ENCODE measurements at regions not wholly inside any gene's neighbourhood (a gene's known extent, or its start where the extent isn't known, plus 50 kb on each side); places are given as distances from the start of the nearest gene placed in this dataset.

- Mint-ChIP-seq H3K4me1 (peaks cover 7% of the 10 kb centered on the region), H3K4me3 (no peak overlapping the region), H3K36me3 (ENCODE audit: low read depth) (no peaks in the 10 kb centered on the region), H3K9me3 (peaks cover 5% of the 10 kb centered on the region), H3K27ac (no peak overlapping the region), H3K27me3 (no peaks in the 10 kb centered on the region)
- no peak for ATAC-seq (replicated peaks)
Observed at GRCh38 chr2:12338946-12339697, 377.6 kb upstream of the TRIB2 start.

DNA sequence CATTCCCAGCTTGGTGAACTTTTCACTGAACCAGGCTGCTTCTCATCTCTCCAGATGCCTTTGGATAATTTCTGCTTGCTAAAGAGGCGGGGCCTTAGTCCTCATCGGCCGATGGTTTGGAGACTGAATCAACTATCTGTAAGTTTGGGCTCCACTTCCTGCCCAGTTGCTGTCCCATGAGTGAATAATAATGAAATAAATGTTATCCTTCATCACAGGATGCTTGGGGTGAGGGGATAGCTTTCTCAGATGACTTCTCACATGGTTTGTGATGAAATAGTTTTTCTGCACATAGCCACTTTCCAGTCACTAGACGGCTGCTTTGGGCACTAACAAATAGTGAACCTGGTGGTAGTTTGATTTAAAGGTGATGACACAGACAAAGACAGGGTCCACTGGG lies 376.6 kb upstream of the TRIB2 start:
- Mint-ChIP-seq H3K27ac (no peak overlapping the region), H3K27me3 (no peaks in the 10 kb centered on the region), H3K4me1 (no peaks in the 10 kb centered on the region), H3K4me3 (no peak overlapping the region), H3K9me3 (peaks cover 11% of the 10 kb centered on the region), H3K36me3 (ENCODE audit: low read depth) (no peaks in the 10 kb centered on the region)
- ATAC-seq (replicated peaks) = no peak

DNA sequence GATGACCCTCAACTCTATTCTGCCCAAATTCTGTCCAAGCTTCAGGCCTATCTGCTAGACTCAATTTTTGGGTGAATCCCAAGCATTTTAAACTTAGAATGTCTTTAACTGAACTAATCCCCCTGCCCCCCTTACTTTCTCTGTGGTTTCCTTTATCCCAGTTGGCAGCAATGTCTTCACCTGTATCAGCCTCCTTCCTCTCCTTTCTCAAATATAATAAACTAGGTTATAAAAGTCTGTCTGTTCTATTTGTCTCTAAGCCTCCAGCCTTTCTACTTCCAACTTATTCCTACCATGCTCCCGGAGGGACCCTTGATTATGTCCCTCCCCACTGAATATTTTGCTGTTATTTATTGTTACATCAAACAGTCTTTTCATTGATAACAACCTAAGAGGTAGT lies 375.5 kb upstream of the TRIB2 start:
- Mint-ChIP-seq H3K27ac (no peak overlapping the region), H3K4me3 (no peak overlapping the region), H3K27me3 (no peaks in the 10 kb centered on the region), H3K4me1 (no peaks in the 10 kb centered on the region), H3K9me3 (peaks cover 12% of the 10 kb centered on the region), H3K36me3 (ENCODE audit: low read depth) (no peaks in the 10 kb centered on the region)
- ATAC-seq (replicated peaks) = no peak

DNA sequence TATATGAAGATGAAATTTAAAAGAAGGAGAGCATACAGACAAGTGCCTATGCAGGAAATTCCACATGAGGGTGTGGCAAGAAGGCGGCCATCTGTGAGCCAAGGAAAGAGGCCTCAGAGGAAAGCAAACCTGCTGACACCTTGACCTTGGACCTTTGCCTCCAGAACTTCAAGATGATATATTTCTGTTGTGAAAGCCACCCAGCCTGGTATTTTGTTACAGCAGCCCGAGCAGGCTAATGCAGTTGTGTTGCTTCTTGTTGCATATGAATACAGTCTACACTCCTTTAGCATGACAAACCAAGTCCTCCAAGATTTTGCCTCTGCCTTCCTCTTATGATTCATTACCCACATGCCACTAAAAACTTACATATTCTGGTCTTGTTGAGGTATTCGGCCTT lies 374.8 kb upstream of the TRIB2 start:
- Mint-ChIP-seq H3K27ac (no peak overlapping the region), H3K36me3 (ENCODE audit: low read depth) (no peaks in the 10 kb centered on the region), H3K4me1 (no peaks in the 10 kb centered on the region), H3K9me3 (peaks cover 12% of the 10 kb centered on the region), H3K4me3 (no peak overlapping the region), H3K27me3 (no peaks in the 10 kb centered on the region)
- ATAC-seq (replicated peaks) = no peak

DNA sequence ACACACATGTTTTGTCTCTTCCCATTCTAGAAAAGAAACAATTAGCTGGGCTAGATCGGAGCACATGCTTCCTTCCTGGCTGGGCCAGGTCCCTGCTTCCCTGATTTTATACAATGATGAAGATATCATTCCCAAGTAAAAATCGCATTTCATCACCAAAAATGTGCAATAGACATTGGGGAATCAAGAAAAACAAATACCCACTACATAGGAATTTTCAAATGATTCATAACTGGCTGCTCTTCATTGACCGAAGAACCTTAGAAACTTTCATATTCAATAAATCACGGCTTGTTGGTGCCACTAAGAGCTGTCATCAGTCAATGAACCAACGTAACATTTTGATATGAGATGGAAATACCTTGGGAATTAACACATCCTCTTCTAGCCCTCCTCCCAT lies 373.6 kb upstream of the TRIB2 start:
- H3K9me3 Mint-ChIP-seq = peaks cover 12% of the 10 kb centered on the region
- H3K27ac Mint-ChIP-seq = no peak overlapping the region
- no peaks in the 10 kb centered on the region for H3K27me3 Mint-ChIP-seq
- no peaks in the 10 kb centered on the region for H3K36me3 Mint-ChIP-seq (ENCODE audit: low read depth)
- no peak overlapping the region for H3K4me3 Mint-ChIP-seq
- no peak for ATAC-seq (replicated peaks)
- H3K4me1 Mint-ChIP-seq = no peaks in the 10 kb centered on the region

DNA sequence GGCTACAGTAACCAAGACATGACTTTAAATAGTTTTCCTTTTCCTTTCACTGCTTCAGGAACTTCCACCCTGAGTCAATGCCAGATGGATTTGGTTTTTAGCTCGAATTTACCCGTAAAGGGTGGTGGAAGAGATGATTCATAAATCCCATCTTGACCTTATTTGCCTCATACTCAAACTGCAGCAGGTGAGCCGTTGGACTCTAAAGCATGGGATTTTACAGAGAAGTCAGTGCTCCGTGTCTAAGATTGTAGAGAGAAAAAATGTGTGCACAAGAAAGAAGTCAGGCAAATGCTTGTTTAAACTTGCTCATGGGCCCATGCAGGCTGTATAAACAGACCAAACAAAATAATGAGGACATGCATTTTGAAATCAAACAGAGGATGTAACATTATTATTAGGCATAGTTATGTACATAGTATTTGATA lies 369.7 kb upstream of the TRIB2 start:
- H3K27ac Mint-ChIP-seq = no peak overlapping the region
- no peaks in the 10 kb centered on the region for H3K4me1 Mint-ChIP-seq
- ATAC-seq (replicated peaks) = no peak
- H3K9me3 Mint-ChIP-seq = peaks cover 12% of the 10 kb centered on the region
- no peaks in the 10 kb centered on the region for H3K27me3 Mint-ChIP-seq
- H3K36me3 Mint-ChIP-seq (ENCODE audit: low read depth) = no peaks in the 10 kb centered on the region
- H3K4me3 Mint-ChIP-seq = no peak overlapping the region

GRCh38 chr2:12348216-12348615 lies 368.5 kb upstream of the TRIB2 start:
- Mint-ChIP-seq H3K4me1 (no peaks in the 10 kb centered on the region), H3K27me3 (no peaks in the 10 kb centered on the region), H3K36me3 (ENCODE audit: low read depth) (no peaks in the 10 kb centered on the region), H3K4me3 (no peak overlapping the region), H3K9me3 (peaks cover 6% of the 10 kb centered on the region), H3K27ac (no peak overlapping the region)
- no peak for ATAC-seq (replicated peaks)

- no peak overlapping the region for H3K4me3 Mint-ChIP-seq
- H3K36me3 Mint-ChIP-seq (ENCODE audit: low read depth) = no peaks in the 10 kb centered on the region
- H3K27ac Mint-ChIP-seq = no peak overlapping the region
- no peaks in the 10 kb centered on the region for H3K27me3 Mint-ChIP-seq
- H3K4me1 Mint-ChIP-seq = no peaks in the 10 kb centered on the region
- ATAC-seq (replicated peaks) = no peak
- H3K9me3 Mint-ChIP-seq = no peaks in the 10 kb centered on the region
Observed at GRCh38 chr2:12350821-12351220, 365.9 kb upstream of the TRIB2 start.

- Mint-ChIP-seq H3K4me3 (no peak overlapping the region), H3K9me3 (peaks cover 3% of the 10 kb centered on the region), H3K4me1 (no peaks in the 10 kb centered on the region), H3K36me3 (ENCODE audit: low read depth) (no peaks in the 10 kb centered on the region), H3K27ac (no peak overlapping the region), H3K27me3 (no peaks in the 10 kb centered on the region)
- no peak for ATAC-seq (replicated peaks)
Observed at GRCh38 chr2:12352889-12353288, 363.8 kb upstream of the TRIB2 start.

- no peaks in the 10 kb centered on the region for H3K27me3 Mint-ChIP-seq
Observed at GRCh38 chr2:12361506-12361905, 355.2 kb upstream of the TRIB2 start.

GRCh38 chr2:12363138-12363537 lies 353.6 kb upstream of the TRIB2 start:
- no peak for ATAC-seq (replicated peaks)
- H3K36me3 Mint-ChIP-seq (ENCODE audit: low read depth) = no peaks in the 10 kb centered on the region
- H3K9me3 Mint-ChIP-seq = no peaks in the 10 kb centered on the region
- H3K27me3 Mint-ChIP-seq = no peaks in the 10 kb centered on the region
- H3K4me3 Mint-ChIP-seq = no peak overlapping the region
- H3K27ac Mint-ChIP-seq = no peak overlapping the region
- no peaks in the 10 kb centered on the region for H3K4me1 Mint-ChIP-seq

More at GRCh38 chr2:12361506-12361905, 355.2 kb upstream of the TRIB2 start:
- Mint-ChIP-seq H3K4me3 (no peak overlapping the region), H3K36me3 (ENCODE audit: low read depth) (no peaks in the 10 kb centered on the region), H3K27ac (no peak overlapping the region), H3K9me3 (no peaks in the 10 kb centered on the region), H3K4me1 (no peaks in the 10 kb centered on the region)
- ATAC-seq (replicated peaks) = no peak

DNA sequence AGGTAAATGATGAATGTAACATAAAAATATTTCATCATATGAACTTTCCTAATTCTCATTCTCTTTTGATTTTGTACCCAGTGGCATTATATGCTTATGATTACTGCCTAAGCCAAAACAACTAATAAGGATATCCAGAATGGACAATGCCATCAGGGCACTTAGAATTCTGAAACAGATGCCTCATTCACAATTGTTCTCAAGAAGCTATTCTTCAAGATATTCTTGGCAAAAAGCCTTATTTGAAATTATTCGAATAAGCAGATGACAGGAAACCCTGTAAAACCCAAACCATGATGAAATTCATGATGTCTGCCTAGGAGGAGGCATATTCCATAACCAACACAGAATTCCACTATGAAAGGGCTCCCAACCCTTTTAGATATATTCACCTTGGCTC lies 353.2 kb upstream of the TRIB2 start:
- Mint-ChIP-seq H3K36me3 (ENCODE audit: low read depth) (no peaks in the 10 kb centered on the region), H3K4me1 (no peaks in the 10 kb centered on the region), H3K9me3 (no peaks in the 10 kb centered on the region), H3K27ac (no peak overlapping the region), H3K4me3 (no peak overlapping the region), H3K27me3 (no peaks in the 10 kb centered on the region)
- ATAC-seq (replicated peaks) = no peak

GRCh38 chr2:12369566-12369965 lies 347.2 kb upstream of the TRIB2 start:
- no peaks in the 10 kb centered on the region for H3K36me3 Mint-ChIP-seq (ENCODE audit: low read depth)
- H3K4me3 Mint-ChIP-seq = no peak overlapping the region
- no peak for ATAC-seq (replicated peaks)

DNA sequence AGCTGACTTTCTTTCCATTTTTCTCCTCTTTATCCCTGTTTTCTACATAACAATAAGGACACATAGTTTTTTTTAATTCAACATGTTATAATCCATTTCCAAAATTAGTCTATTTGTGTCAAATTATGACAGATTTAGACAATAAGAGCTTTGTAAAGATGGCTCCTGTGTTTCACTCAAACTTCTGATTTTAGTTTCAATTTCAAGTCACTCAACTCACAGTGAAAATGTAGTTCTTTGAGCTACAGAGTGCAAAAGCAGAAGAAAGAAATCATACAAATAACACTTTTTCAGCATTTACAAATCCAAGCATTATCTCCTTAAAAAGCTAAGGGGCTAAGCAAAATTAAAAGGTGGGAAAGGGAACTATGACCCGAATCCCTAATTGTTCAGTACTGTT lies 340.7 kb upstream of the TRIB2 start:
- Mint-ChIP-seq H3K27me3 (no peaks in the 10 kb centered on the region), H3K4me1 (peaks cover 4% of the 10 kb centered on the region), H3K27ac (peak overlapping the region; percentile 68), H3K4me3 (peak overlapping the region; percentile 42), H3K9me3 (no peaks in the 10 kb centered on the region), H3K36me3 (ENCODE audit: low read depth) (no peaks in the 10 kb centered on the region)
- ATAC-seq (replicated peaks) = no peak

More at GRCh38 chr2:12369566-12369965, 347.2 kb upstream of the TRIB2 start:
- H3K9me3 Mint-ChIP-seq = no peaks in the 10 kb centered on the region
- no peaks in the 10 kb centered on the region for H3K27me3 Mint-ChIP-seq
- no peak overlapping the region for H3K27ac Mint-ChIP-seq
- H3K4me1 Mint-ChIP-seq = no peaks in the 10 kb centered on the region

GRCh38 chr2:12379143-12379542 lies 337.6 kb upstream of the TRIB2 start:
- Mint-ChIP-seq H3K4me3 (no peak overlapping the region), H3K27me3 (no peaks in the 10 kb centered on the region), H3K4me1 (peaks cover 4% of the 10 kb centered on the region), H3K36me3 (ENCODE audit: low read depth) (no peaks in the 10 kb centered on the region), H3K27ac (no peak overlapping the region), H3K9me3 (no peaks in the 10 kb centered on the region)
- ATAC-seq (replicated peaks) = no peak
